Hypothalamus (tissue), 51 donors: ENCODE measurements at regions not wholly inside any gene's neighbourhood (a gene's known extent, or its start where the extent isn't known, plus 50 kb on each side); places are given as distances from the start of the nearest gene placed in this dataset.
"Not testable (repeated sequence)": the region's sequence is repeated elsewhere in the genome, so short reads cannot be mapped to it uniquely, and the experiment has no call there.

ENCODE experiments used
- DNase-seq, 51 donors: peaks; one replicate each; lab custom pipeline; 2025; lab: John Stamatoyannopoulos, UW

GRCh38 chr13:62510906-62511655 is 1095.4 kb upstream of the PCDH20 start:
- no peak for DNase-seq

GRCh38 chr13:62502588-62502987 is 1086.9 kb upstream of the PCDH20 start:
- DNase-seq, result no peak

- no peak for DNase-seq
Measured at GRCh38 chr13:62489731-62490130, 1074.1 kb upstream of the PCDH20 start.

- no peak for DNase-seq
Measured at GRCh38 chr13:62483774-62484173, 1068.1 kb upstream of the PCDH20 start.

- no peak for DNase-seq
Measured at GRCh38 chr13:62482351-62482750, 1066.7 kb upstream of the PCDH20 start.

GRCh38 chr13:62473944-62474237 is 1058.2 kb upstream of the PCDH20 start:
- DNase-seq, result no peak

- no peak for DNase-seq
Measured at GRCh38 chr13:62473190-62473943, 1057.7 kb upstream of the PCDH20 start.

GRCh38 chr13:62453761-62454160 is 1038.1 kb upstream of the PCDH20 start:
- no peak for DNase-seq

- no peak for DNase-seq
Measured at GRCh38 chr13:62450759-62451158, 1035.1 kb upstream of the PCDH20 start.

GRCh38 chr13:62447771-62448382 is 1032.2 kb upstream of the PCDH20 start:
- not testable (repeated sequence) for DNase-seq

- no peak for DNase-seq
Measured at GRCh38 chr13:62444805-62445204, 1029.2 kb upstream of the PCDH20 start.

- no peak for DNase-seq
Measured at GRCh38 chr13:62434081-62434480, 1018.4 kb upstream of the PCDH20 start.

- DNase-seq, result no peak
Measured at GRCh38 chr13:62433660-62434059, 1018.0 kb upstream of the PCDH20 start.

GRCh38 chr13:62432906-62433305 is 1017.3 kb upstream of the PCDH20 start:
- DNase-seq, result no peak

GRCh38 chr13:62432295-62432694 is 1016.6 kb upstream of the PCDH20 start:
- DNase-seq, result no peak

- DNase-seq, result no peak
Measured at GRCh38 chr13:62431852-62432251, 1016.2 kb upstream of the PCDH20 start.

GRCh38 chr13:62418872-62419271 is 1003.2 kb upstream of the PCDH20 start:
- DNase-seq, result no peak

GRCh38 chr13:62418376-62418775 is 1002.7 kb upstream of the PCDH20 start:
- no peak for DNase-seq

GRCh38 chr13:62407871-62408270 is 992.2 kb upstream of the PCDH20 start:
- DNase-seq, result no peak

- no peak for DNase-seq
Measured at GRCh38 chr13:62388515-62388914, 972.9 kb upstream of the PCDH20 start.

GRCh38 chr13:62387647-62388046 is 972.0 kb upstream of the PCDH20 start:
- no peak for DNase-seq

GRCh38 chr13:62379241-62379640 is 963.6 kb upstream of the PCDH20 start:
- DNase-seq, result not testable (repeated sequence)
